ENCODE measurements at regions not wholly inside any gene's neighbourhood (a gene's known extent, or its start where the extent isn't known, plus 50 kb on each side); places are given as distances from the start of the nearest gene placed in this dataset.

GRCh38 chr3:117399311-117400078 lies 689.9 kb downstream of the TUSC7 start:
- H3K36me3 ChIP-seq (ENCODE audit: control insufficient read depth, insufficient read depth, low read length) = no peaks in the 10 kb centered on the region

GRCh38 chr3:117400303-117400702 lies 690.7 kb downstream of the TUSC7 start:
- Histone ChIP-seq H4K8ac (ENCODE audit: low read depth, low read length) (no peak overlapping the region), H2BK15ac (replicated peaks; ENCODE audit: low read depth) (no peak overlapping the region), H2AK5ac (ENCODE audit: low read length) (no peak overlapping the region), H3K79me2 (ENCODE audit: control insufficient read depth, insufficient read depth, low read length) (no peaks in the 10 kb centered on the region), H4K5ac (ENCODE audit: low read length) (no peak overlapping the region), H3K27me3 (ENCODE audit: insufficient read depth, low read length, poor library complexity) (no peaks in the 10 kb centered on the region), H3K36me3 (ENCODE audit: control insufficient read depth, insufficient read depth, low read length) (no peaks in the 10 kb centered on the region), H3K4me1 (ENCODE audit: control insufficient read depth, low read depth, low read length) (peaks cover 10% of the 10 kb centered on the region), H3K79me1 (ENCODE audit: low read length) (no peaks in the 10 kb centered on the region), H3K9ac (ENCODE audit: low read length) (no peak overlapping the region), H3K4me2 (ENCODE audit: low read length) (no peak overlapping the region), H3K4ac (ENCODE audit: low read depth, low read length) (no peak overlapping the region), H3K23ac (ENCODE audit: low read length) (no peak overlapping the region), H2BK120ac (ENCODE audit: low read depth, low read length) (no peak overlapping the region), H3K27ac (ENCODE audit: low read depth, low read length) (no peak overlapping the region), H3K56ac (ENCODE audit: low read length) (no peak overlapping the region), H3K18ac (ENCODE audit: low read length) (no peak overlapping the region), H3K4me3 (ENCODE audit: low read length) (no peak overlapping the region), H2BK5ac (ENCODE audit: low read length) (no peak overlapping the region)
- no CpG with 5 or more reads among the region's 7 CpGs for WGBS (ENCODE audit: extremely low coverage, insufficient coverage, low lambda C conversion rate)
- no peak for DNase-seq

More at GRCh38 chr3:117399311-117400078, 689.9 kb downstream of the TUSC7 start:
- H3K79me1 ChIP-seq (ENCODE audit: low read length) = no peaks in the 10 kb centered on the region
- H2BK120ac ChIP-seq (ENCODE audit: low read depth, low read length) = no peak overlapping the region
- peak overlapping the region; percentile 59 for H3K4ac ChIP-seq (ENCODE audit: low read depth, low read length)
- peak overlapping the region; percentile 34 for H3K9ac ChIP-seq (ENCODE audit: low read length)
- peak overlapping the region; percentile 90 for H2AK5ac ChIP-seq (ENCODE audit: low read length)
- no peak overlapping the region for H3K4me2 ChIP-seq (ENCODE audit: low read length)
- H4K8ac ChIP-seq (ENCODE audit: low read depth, low read length) = no peak overlapping the region
- H3K56ac ChIP-seq (ENCODE audit: low read length) = peak overlapping the region; percentile 83
- H3K27ac ChIP-seq (ENCODE audit: low read depth, low read length) = peak overlapping the region; percentile 73
- H3K4me3 ChIP-seq (ENCODE audit: low read length) = no peak overlapping the region
- no peaks in the 10 kb centered on the region for H3K27me3 ChIP-seq (ENCODE audit: insufficient read depth, low read length, poor library complexity)
- DNase-seq = peak; percentile 44
- peak overlapping the region; percentile 81 for H3K18ac ChIP-seq (ENCODE audit: low read length)
- peak overlapping the region; percentile 9 for H4K5ac ChIP-seq (ENCODE audit: low read length)
- no peak overlapping the region for H2BK15ac ChIP-seq (replicated peaks; ENCODE audit: low read depth)
- WGBS (ENCODE audit: extremely low coverage, insufficient coverage, low lambda C conversion rate) = no CpG with 5 or more reads among the region's 5 CpGs
- H3K4me1 ChIP-seq (ENCODE audit: control insufficient read depth, low read depth, low read length) = peaks cover 10% of the 10 kb centered on the region
- H2BK5ac ChIP-seq (ENCODE audit: low read length) = peak overlapping the region; percentile 87
- no peak overlapping the region for H3K23ac ChIP-seq (ENCODE audit: low read length)
- H3K79me2 ChIP-seq (ENCODE audit: control insufficient read depth, insufficient read depth, low read length) = no peaks in the 10 kb centered on the region

- H3K36me3 ChIP-seq (ENCODE audit: control insufficient read depth, insufficient read depth, low read length) = no peaks in the 10 kb centered on the region
- DNase-seq = no peak
- no peak overlapping the region for H4K5ac ChIP-seq (ENCODE audit: low read length)
- H3K79me1 ChIP-seq (ENCODE audit: low read length) = no peaks in the 10 kb centered on the region
- H3K4me3 ChIP-seq (ENCODE audit: low read length) = no peak overlapping the region
- no peak overlapping the region for H3K27ac ChIP-seq (ENCODE audit: low read depth, low read length)
- no peak overlapping the region for H3K9ac ChIP-seq (ENCODE audit: low read length)
- no peaks in the 10 kb centered on the region for H3K79me2 ChIP-seq (ENCODE audit: control insufficient read depth, insufficient read depth, low read length)
- H3K4ac ChIP-seq (ENCODE audit: low read depth, low read length) = no peak overlapping the region
- no peak overlapping the region for H4K8ac ChIP-seq (ENCODE audit: low read depth, low read length)
- H3K18ac ChIP-seq (ENCODE audit: low read length) = no peak overlapping the region
- H3K4me1 ChIP-seq (ENCODE audit: control insufficient read depth, low read depth, low read length) = peaks cover 3% of the 10 kb centered on the region
- no peak overlapping the region for H2BK5ac ChIP-seq (ENCODE audit: low read length)
- H2AK5ac ChIP-seq (ENCODE audit: low read length) = no peak overlapping the region
- H3K23ac ChIP-seq (ENCODE audit: low read length) = no peak overlapping the region
- no peak overlapping the region for H3K4me2 ChIP-seq (ENCODE audit: low read length)
- H2BK120ac ChIP-seq (ENCODE audit: low read depth, low read length) = no peak overlapping the region
- no peaks in the 10 kb centered on the region for H3K27me3 ChIP-seq (ENCODE audit: insufficient read depth, low read length, poor library complexity)
- H3K56ac ChIP-seq (ENCODE audit: low read length) = no peak overlapping the region
- H2BK15ac ChIP-seq (replicated peaks; ENCODE audit: low read depth) = no peak overlapping the region
Observed at GRCh38 chr3:117404141-117404540, 694.6 kb downstream of the TUSC7 start.

- Histone ChIP-seq H3K79me2 (ENCODE audit: control insufficient read depth, insufficient read depth, low read length) (no peaks in the 10 kb centered on the region), H3K4ac (ENCODE audit: low read depth, low read length) (no peak overlapping the region), H3K79me1 (ENCODE audit: low read length) (no peaks in the 10 kb centered on the region), H2BK15ac (replicated peaks; ENCODE audit: low read depth) (no peak overlapping the region), H3K56ac (ENCODE audit: low read length) (no peak overlapping the region), H4K5ac (ENCODE audit: low read length) (no peak overlapping the region), H3K27ac (ENCODE audit: low read depth, low read length) (no peak overlapping the region), H3K9ac (ENCODE audit: low read length) (no peak overlapping the region), H2BK5ac (ENCODE audit: low read length) (no peak overlapping the region), H3K23ac (ENCODE audit: low read length) (no peak overlapping the region), H3K4me1 (ENCODE audit: control insufficient read depth, low read depth, low read length) (no peaks in the 10 kb centered on the region), H3K36me3 (ENCODE audit: control insufficient read depth, insufficient read depth, low read length) (no peaks in the 10 kb centered on the region), H3K4me2 (ENCODE audit: low read length) (no peak overlapping the region), H4K8ac (ENCODE audit: low read depth, low read length) (no peak overlapping the region), H3K27me3 (ENCODE audit: insufficient read depth, low read length, poor library complexity) (no peaks in the 10 kb centered on the region), H2BK120ac (ENCODE audit: low read depth, low read length) (no peak overlapping the region), H3K18ac (ENCODE audit: low read length) (no peak overlapping the region), H2AK5ac (ENCODE audit: low read length) (no peak overlapping the region), H3K4me3 (ENCODE audit: low read length) (no peak overlapping the region)
- WGBS (ENCODE audit: extremely low coverage, insufficient coverage, low lambda C conversion rate) = no CpG with 5 or more reads among the region's 2 CpGs
- no peak for DNase-seq
Observed at GRCh38 chr3:117404730-117405129, 695.2 kb downstream of the TUSC7 start.

- Histone ChIP-seq H3K4me3 (ENCODE audit: low read length) (no peak overlapping the region), H3K4me1 (ENCODE audit: control insufficient read depth, low read depth, low read length) (no peaks in the 10 kb centered on the region), H2BK5ac (ENCODE audit: low read length) (no peak overlapping the region), H3K56ac (ENCODE audit: low read length) (no peak overlapping the region), H3K27ac (ENCODE audit: low read depth, low read length) (no peak overlapping the region), H3K36me3 (ENCODE audit: control insufficient read depth, insufficient read depth, low read length) (no peaks in the 10 kb centered on the region), H2BK120ac (ENCODE audit: low read depth, low read length) (no peak overlapping the region), H3K23ac (ENCODE audit: low read length) (no peak overlapping the region), H2BK15ac (replicated peaks; ENCODE audit: low read depth) (no peak overlapping the region), H3K4ac (ENCODE audit: low read depth, low read length) (no peak overlapping the region), H4K5ac (ENCODE audit: low read length) (no peak overlapping the region), H3K27me3 (ENCODE audit: insufficient read depth, low read length, poor library complexity) (no peaks in the 10 kb centered on the region), H3K9ac (ENCODE audit: low read length) (no peak overlapping the region), H3K4me2 (ENCODE audit: low read length) (no peak overlapping the region), H3K79me2 (ENCODE audit: control insufficient read depth, insufficient read depth, low read length) (no peaks in the 10 kb centered on the region), H4K8ac (ENCODE audit: low read depth, low read length) (no peak overlapping the region), H3K18ac (ENCODE audit: low read length) (no peak overlapping the region), H3K79me1 (ENCODE audit: low read length) (no peaks in the 10 kb centered on the region), H2AK5ac (ENCODE audit: low read length) (no peak overlapping the region)
- DNase-seq = no peak
- WGBS (ENCODE audit: extremely low coverage, insufficient coverage, low lambda C conversion rate) = no CpG with 5 or more reads among the region's 1 CpG
Observed at GRCh38 chr3:117405359-117405758, 695.8 kb downstream of the TUSC7 start.

- H3K4ac ChIP-seq (ENCODE audit: low read depth, low read length) = no peak overlapping the region
- H4K8ac ChIP-seq (ENCODE audit: low read depth, low read length) = no peak overlapping the region
- no peak overlapping the region for H3K56ac ChIP-seq (ENCODE audit: low read length)
- no peaks in the 10 kb centered on the region for H3K79me1 ChIP-seq (ENCODE audit: low read length)
- H3K4me3 ChIP-seq (ENCODE audit: low read length) = no peak overlapping the region
- no peak overlapping the region for H3K23ac ChIP-seq (ENCODE audit: low read length)
- no peaks in the 10 kb centered on the region for H3K4me1 ChIP-seq (ENCODE audit: control insufficient read depth, low read depth, low read length)
- no peak overlapping the region for H4K5ac ChIP-seq (ENCODE audit: low read length)
- H3K27me3 ChIP-seq (ENCODE audit: insufficient read depth, low read length, poor library complexity) = no peaks in the 10 kb centered on the region
- H3K79me2 ChIP-seq (ENCODE audit: control insufficient read depth, insufficient read depth, low read length) = no peaks in the 10 kb centered on the region
- H3K9ac ChIP-seq (ENCODE audit: low read length) = no peak overlapping the region
- no peaks in the 10 kb centered on the region for H3K36me3 ChIP-seq (ENCODE audit: control insufficient read depth, insufficient read depth, low read length)
- H2BK120ac ChIP-seq (ENCODE audit: low read depth, low read length) = no peak overlapping the region
- no peak overlapping the region for H2AK5ac ChIP-seq (ENCODE audit: low read length)
- no peak overlapping the region for H2BK5ac ChIP-seq (ENCODE audit: low read length)
- H2BK15ac ChIP-seq (replicated peaks; ENCODE audit: low read depth) = no peak overlapping the region
- H3K4me2 ChIP-seq (ENCODE audit: low read length) = no peak overlapping the region
- peak; percentile 57 for DNase-seq
- no peak overlapping the region for H3K27ac ChIP-seq (ENCODE audit: low read depth, low read length)
- H3K18ac ChIP-seq (ENCODE audit: low read length) = no peak overlapping the region
Observed at GRCh38 chr3:117407317-117407716, 697.7 kb downstream of the TUSC7 start.

Data from mesendoderm (in vitro differentiated cells).